WTC11 (cell line): ENCODE measurements at regions not wholly inside any gene's neighbourhood (a gene's known extent, or its start where the extent isn't known, plus 50 kb on each side); places are given as distances from the start of the nearest gene placed in this dataset.

Experiments
- ATAC-seq: fragments of 200-7000 bp; cut with Tn5 transposase; 2 replicates; pipeline ENCODE4 v1.10.0; 2021; ENCODE audit warnings: mild to moderate bottlenecking, moderate library complexity
- CTCF ChIA-PET: fragments of 300-600 bp; sonication (Branson Sonifier 250); formaldehyde crosslinking; loops from one replicate; lab custom pipeline; 2021; ENCODE audit warnings: antibody characterized with exemption; lab: Charles Lee
- POLR2A ChIA-PET: fragments of 350-600 bp; sonication (Branson Sonifier 250); formaldehyde crosslinking; loops from one replicate; lab custom pipeline; 2021; ENCODE audit warnings: antibody characterized with exemption; lab: Charles Lee
- DNase-seq: peaks from one replicate; pipeline ENCODE4 v3.0.0; 2021; ENCODE audit warnings: low spot score
- H3K27ac Mint-ChIP-seq: 2 replicates; pipeline ENCODE4 v1.8.0; 2021; ENCODE audit warnings: mixed read lengths
- H3K27me3 Mint-ChIP-seq: 2 replicates; pipeline ENCODE4 v1.8.0; 2021; ENCODE audit warnings: low read depth, mild to moderate bottlenecking, moderate library complexity, mixed read lengths
- H3K36me3 Mint-ChIP-seq: 2 replicates; pipeline ENCODE4 v1.8.0; 2021; ENCODE audit warnings: mixed read lengths
- H3K4me1 Mint-ChIP-seq: 2 replicates; pipeline ENCODE4 v1.8.0; 2022; ENCODE audit warnings: mixed read lengths
- H3K4me3 Mint-ChIP-seq: 2 replicates; pipeline ENCODE4 v1.8.0; 2021; ENCODE audit warnings: mild to moderate bottlenecking, moderate library complexity, mixed read lengths
- H3K9me3 Mint-ChIP-seq: 2 replicates; pipeline ENCODE4 v1.8.0; 2021; ENCODE audit warnings: mixed read lengths
- CREB1 ChIP-seq: sonication (generic); formaldehyde crosslinking; IDR thresholded peaks from 2 replicates; pipeline ENCODE4 v1.8.0; 2023; ENCODE audit warnings: mild to moderate bottlenecking, missing genetic modification reagents
- CREM ChIP-seq: sonication (generic); formaldehyde crosslinking; IDR thresholded peaks from 2 replicates; pipeline ENCODE4 v1.8.1; 2022; ENCODE audit warnings: mild to moderate bottlenecking, missing genetic modification reagents, moderate library complexity
- ELF4 ChIP-seq: sonication (generic); formaldehyde crosslinking; IDR thresholded peaks from 2 replicates; pipeline ENCODE4 v1.8.1; 2022; ENCODE audit warnings: low read depth, mild to moderate bottlenecking, moderate library complexity, missing genetic modification reagents
- HMGA2 ChIP-seq: fragments of 250-450 bp; sonication (Bioruptor Pico); IDR thresholded peaks from 2 replicates; pipeline ENCODE4 v1.4.0; 2021; ENCODE audit warnings: mild to moderate bottlenecking, moderate library complexity
- OVOL2 ChIP-seq: fragments of 250-450 bp; sonication (Bioruptor Pico); IDR thresholded peaks from 2 replicates; pipeline ENCODE4 v1.9.0; 2021; ENCODE audit warnings: mild to moderate bottlenecking, borderline replicate concordance
- RORB ChIP-seq: fragments of 250-450 bp; sonication (Bioruptor Pico); IDR thresholded peaks from 2 replicates; pipeline ENCODE4 v1.9.0; 2021; ENCODE audit warnings: mild to moderate bottlenecking
- TCF7 ChIP-seq: sonication (generic); formaldehyde crosslinking; IDR thresholded peaks from 2 replicates; pipeline ENCODE4 v1.8.0; 2022; ENCODE audit warnings: mild to moderate bottlenecking, low read depth, missing genetic modification reagents, moderate library complexity
- ZNF396 ChIP-seq: fragments of 250-450 bp; sonication (Bioruptor Pico); IDR thresholded peaks from 2 replicates; pipeline ENCODE4 v1.8.0; 2021; ENCODE audit warnings: mild to moderate bottlenecking, moderate library complexity, borderline replicate concordance
- ZNF416 ChIP-seq: fragments of 250-450 bp; sonication (Bioruptor Pico); IDR thresholded peaks from 2 replicates; pipeline ENCODE4 v1.9.0; 2021; ENCODE audit warnings: mild to moderate bottlenecking, inconsistent platforms
- ZNF423 ChIP-seq: fragments of 250-450 bp; sonication (Bioruptor Pico); IDR thresholded peaks from 2 replicates; pipeline ENCODE4 v2.1.2; 2022; ENCODE audit warnings: mild to moderate bottlenecking, moderate library complexity
- TF ChIP-seq, protein P1 (sequence below): sonication (generic); formaldehyde crosslinking; IDR thresholded peaks from 2 replicates; pipeline ENCODE4 v1.8.0; 2022; ENCODE audit warnings: mild to moderate bottlenecking, missing genetic modification reagents
- TF ChIP-seq, protein P2 (sequence below): sonication (generic); formaldehyde crosslinking; IDR thresholded peaks from 2 replicates; pipeline ENCODE4 v1.8.1; 2022; ENCODE audit warnings: mild to moderate bottlenecking, moderate library complexity, missing genetic modification reagents
- TF ChIP-seq, protein P3 (sequence below): sonication (generic); formaldehyde crosslinking; conservative IDR thresholded peaks from 2 replicates; pipeline ENCODE4 v1.8.1; 2023; ENCODE audit warnings: mild to moderate bottlenecking, low read depth, missing genetic modification reagents, moderate library complexity
- TF ChIP-seq, protein P4 (sequence below): fragments of 250-450 bp; sonication (Bioruptor Pico); IDR thresholded peaks from 2 replicates; pipeline ENCODE4 v1.9.0; 2021; ENCODE audit warnings: mild to moderate bottlenecking
- TF ChIP-seq, protein P5 (sequence below): sonication (generic); formaldehyde crosslinking; IDR thresholded peaks from 2 replicates; pipeline ENCODE4 v1.8.1; 2023; ENCODE audit warnings: mild to moderate bottlenecking, missing genetic modification reagents
- TF ChIP-seq, protein P6 (sequence below): fragments of 250-450 bp; sonication (Bioruptor Pico); conservative IDR thresholded peaks from 2 replicates; pipeline ENCODE4 v1.9.0; 2021; ENCODE audit warnings: mild to moderate bottlenecking

GRCh38 chr17:69914520-69914919, 160.5 kb upstream of the KCNJ16 start:
- no peak overlapping the region for H3K4me3 Mint-ChIP-seq
- peaks cover 12% of the 10 kb centered on the region for H3K4me1 Mint-ChIP-seq
- CTCF ChIA-PET, result no interaction called here
- H3K27me3 Mint-ChIP-seq, result no peaks in the 10 kb centered on the region
- POLR2A ChIA-PET, result interaction anchor here (0.7 kb wide), 1 partner anchor 585 kb away, joined by 3 read pairs; no protein-coding TSS in a partner anchor
- H3K36me3 Mint-ChIP-seq, result no peaks in the 10 kb centered on the region
- H3K27ac Mint-ChIP-seq, result no peak overlapping the region
- ATAC-seq (peak; percentile 60), DNase-seq (no peak)
- TF ChIP-seq, protein P1, sequence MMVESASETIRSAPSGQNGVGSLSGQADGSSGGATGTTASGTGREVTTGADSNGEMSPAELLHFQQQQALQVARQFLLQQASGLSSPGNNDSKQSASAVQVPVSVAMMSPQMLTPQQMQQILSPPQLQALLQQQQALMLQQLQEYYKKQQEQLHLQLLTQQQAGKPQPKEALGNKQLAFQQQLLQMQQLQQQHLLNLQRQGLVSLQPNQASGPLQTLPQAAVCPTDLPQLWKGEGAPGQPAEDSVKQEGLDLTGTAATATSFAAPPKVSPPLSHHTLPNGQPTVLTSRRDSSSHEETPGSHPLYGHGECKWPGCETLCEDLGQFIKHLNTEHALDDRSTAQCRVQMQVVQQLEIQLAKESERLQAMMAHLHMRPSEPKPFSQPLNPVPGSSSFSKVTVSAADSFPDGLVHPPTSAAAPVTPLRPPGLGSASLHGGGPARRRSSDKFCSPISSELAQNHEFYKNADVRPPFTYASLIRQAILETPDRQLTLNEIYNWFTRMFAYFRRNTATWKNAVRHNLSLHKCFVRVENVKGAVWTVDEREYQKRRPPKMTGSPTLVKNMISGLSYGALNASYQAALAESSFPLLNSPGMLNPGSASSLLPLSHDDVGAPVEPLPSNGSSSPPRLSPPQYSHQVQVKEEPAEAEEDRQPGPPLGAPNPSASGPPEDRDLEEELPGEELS (CRISPR knock-in tag), result no peak
- TF ChIP-seq RORB (CRISPR knock-in tag), result no peak
- TF ChIP-seq TCF7 (CRISPR knock-in tag), result no peak
- TF ChIP-seq OVOL2 (CRISPR knock-in tag), result no peak
- no peak for TF ChIP-seq CREB1
- TF ChIP-seq, protein P2, sequence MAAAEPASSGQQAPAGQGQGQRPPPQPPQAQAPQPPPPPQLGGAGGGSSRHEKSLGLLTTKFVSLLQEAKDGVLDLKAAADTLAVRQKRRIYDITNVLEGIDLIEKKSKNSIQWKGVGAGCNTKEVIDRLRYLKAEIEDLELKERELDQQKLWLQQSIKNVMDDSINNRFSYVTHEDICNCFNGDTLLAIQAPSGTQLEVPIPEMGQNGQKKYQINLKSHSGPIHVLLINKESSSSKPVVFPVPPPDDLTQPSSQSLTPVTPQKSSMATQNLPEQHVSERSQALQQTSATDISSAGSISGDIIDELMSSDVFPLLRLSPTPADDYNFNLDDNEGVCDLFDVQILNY (CRISPR knock-in tag), result no peak
- H3K9me3 Mint-ChIP-seq, result peaks cover 19% of the 10 kb centered on the region

DNA sequence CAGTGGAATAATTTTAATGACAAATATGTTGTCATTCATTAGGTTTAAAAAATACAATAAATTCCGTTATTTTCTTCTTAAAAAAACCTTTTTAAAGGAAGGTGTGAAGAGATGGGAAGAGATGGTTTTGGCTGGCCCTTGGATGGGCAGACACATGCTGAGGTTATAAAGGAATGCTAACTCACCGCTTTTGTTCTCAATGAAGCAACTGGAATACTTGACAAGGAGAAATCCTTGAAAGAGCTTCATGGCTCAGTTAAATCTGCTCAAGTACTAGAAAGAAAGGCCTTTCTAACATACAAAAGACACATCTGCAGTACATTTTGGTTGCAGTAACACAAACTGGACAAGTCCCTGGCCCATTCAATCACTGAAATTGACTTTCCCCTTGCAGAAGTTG, 158.3 kb upstream of the KCNJ16 start:
- H3K4me1 Mint-ChIP-seq, result peaks cover 12% of the 10 kb centered on the region
- H3K27ac Mint-ChIP-seq, result no peak overlapping the region
- ATAC-seq, result no peak
- no peak for TF ChIP-seq ZNF396 (CRISPR knock-in tag)
- CTCF ChIA-PET, result interaction anchor here (1.2 kb wide), 1 partner anchor 310 kb away, joined by 5 read pairs; no protein-coding TSS in a partner anchor
- H3K27me3 Mint-ChIP-seq, result no peaks in the 10 kb centered on the region
- H3K36me3 Mint-ChIP-seq, result 0 out of 2 replicates have a peak, but pooled peaks cover 2% of the 10 kb centered on the region
- no peak overlapping the region for H3K4me3 Mint-ChIP-seq
- POLR2A ChIA-PET, result no interaction called here
- peaks cover 22% of the 10 kb centered on the region for H3K9me3 Mint-ChIP-seq
- DNase-seq, result no peak

DNA sequence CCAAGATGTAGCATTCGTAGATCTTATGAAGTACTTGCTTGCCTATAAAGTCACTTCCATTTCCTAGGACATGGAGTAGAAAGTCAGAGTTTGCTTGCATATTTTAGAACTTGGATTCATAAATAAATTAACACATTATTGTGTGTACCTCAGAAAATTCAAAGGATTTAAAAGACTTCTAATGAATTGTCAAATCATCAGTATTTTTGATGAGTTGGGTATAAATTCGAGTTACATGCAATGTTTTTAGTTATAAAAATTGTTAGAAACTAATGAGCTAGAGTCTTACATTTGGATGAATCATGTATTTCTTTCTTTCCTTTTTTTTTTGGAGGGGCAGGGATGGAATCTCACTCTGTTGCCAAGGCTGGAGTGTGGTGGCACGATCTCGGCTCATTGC, 156.9 kb upstream of the KCNJ16 start:
- no peak overlapping the region for H3K4me3 Mint-ChIP-seq
- POLR2A ChIA-PET, result no interaction called here

More for the DNA sequence above, 156.9 kb upstream of the KCNJ16 start:
- TF ChIP-seq, protein P3, sequence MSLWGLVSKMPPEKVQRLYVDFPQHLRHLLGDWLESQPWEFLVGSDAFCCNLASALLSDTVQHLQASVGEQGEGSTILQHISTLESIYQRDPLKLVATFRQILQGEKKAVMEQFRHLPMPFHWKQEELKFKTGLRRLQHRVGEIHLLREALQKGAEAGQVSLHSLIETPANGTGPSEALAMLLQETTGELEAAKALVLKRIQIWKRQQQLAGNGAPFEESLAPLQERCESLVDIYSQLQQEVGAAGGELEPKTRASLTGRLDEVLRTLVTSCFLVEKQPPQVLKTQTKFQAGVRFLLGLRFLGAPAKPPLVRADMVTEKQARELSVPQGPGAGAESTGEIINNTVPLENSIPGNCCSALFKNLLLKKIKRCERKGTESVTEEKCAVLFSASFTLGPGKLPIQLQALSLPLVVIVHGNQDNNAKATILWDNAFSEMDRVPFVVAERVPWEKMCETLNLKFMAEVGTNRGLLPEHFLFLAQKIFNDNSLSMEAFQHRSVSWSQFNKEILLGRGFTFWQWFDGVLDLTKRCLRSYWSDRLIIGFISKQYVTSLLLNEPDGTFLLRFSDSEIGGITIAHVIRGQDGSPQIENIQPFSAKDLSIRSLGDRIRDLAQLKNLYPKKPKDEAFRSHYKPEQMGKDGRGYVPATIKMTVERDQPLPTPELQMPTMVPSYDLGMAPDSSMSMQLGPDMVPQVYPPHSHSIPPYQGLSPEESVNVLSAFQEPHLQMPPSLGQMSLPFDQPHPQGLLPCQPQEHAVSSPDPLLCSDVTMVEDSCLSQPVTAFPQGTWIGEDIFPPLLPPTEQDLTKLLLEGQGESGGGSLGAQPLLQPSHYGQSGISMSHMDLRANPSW (CRISPR knock-in tag), result no peak
- TF ChIP-seq ZNF423 (CRISPR knock-in tag), result no peak
- TF ChIP-seq CREM (CRISPR knock-in tag), result no peak
- no peak for TF ChIP-seq ELF4 (CRISPR knock-in tag)
- no peak for TF ChIP-seq HMGA2 (CRISPR knock-in tag)
- TF ChIP-seq, protein P4, sequence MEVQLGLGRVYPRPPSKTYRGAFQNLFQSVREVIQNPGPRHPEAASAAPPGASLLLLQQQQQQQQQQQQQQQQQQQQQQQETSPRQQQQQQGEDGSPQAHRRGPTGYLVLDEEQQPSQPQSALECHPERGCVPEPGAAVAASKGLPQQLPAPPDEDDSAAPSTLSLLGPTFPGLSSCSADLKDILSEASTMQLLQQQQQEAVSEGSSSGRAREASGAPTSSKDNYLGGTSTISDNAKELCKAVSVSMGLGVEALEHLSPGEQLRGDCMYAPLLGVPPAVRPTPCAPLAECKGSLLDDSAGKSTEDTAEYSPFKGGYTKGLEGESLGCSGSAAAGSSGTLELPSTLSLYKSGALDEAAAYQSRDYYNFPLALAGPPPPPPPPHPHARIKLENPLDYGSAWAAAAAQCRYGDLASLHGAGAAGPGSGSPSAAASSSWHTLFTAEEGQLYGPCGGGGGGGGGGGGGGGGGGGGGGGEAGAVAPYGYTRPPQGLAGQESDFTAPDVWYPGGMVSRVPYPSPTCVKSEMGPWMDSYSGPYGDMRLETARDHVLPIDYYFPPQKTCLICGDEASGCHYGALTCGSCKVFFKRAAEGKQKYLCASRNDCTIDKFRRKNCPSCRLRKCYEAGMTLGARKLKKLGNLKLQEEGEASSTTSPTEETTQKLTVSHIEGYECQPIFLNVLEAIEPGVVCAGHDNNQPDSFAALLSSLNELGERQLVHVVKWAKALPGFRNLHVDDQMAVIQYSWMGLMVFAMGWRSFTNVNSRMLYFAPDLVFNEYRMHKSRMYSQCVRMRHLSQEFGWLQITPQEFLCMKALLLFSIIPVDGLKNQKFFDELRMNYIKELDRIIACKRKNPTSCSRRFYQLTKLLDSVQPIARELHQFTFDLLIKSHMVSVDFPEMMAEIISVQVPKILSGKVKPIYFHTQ (CRISPR knock-in tag), result no peak
- TF ChIP-seq, protein P5, sequence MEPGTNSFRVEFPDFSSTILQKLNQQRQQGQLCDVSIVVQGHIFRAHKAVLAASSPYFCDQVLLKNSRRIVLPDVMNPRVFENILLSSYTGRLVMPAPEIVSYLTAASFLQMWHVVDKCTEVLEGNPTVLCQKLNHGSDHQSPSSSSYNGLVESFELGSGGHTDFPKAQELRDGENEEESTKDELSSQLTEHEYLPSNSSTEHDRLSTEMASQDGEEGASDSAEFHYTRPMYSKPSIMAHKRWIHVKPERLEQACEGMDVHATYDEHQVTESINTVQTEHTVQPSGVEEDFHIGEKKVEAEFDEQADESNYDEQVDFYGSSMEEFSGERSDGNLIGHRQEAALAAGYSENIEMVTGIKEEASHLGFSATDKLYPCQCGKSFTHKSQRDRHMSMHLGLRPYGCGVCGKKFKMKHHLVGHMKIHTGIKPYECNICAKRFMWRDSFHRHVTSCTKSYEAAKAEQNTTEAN (CRISPR knock-in tag), result no peak
- TF ChIP-seq, protein P6, sequence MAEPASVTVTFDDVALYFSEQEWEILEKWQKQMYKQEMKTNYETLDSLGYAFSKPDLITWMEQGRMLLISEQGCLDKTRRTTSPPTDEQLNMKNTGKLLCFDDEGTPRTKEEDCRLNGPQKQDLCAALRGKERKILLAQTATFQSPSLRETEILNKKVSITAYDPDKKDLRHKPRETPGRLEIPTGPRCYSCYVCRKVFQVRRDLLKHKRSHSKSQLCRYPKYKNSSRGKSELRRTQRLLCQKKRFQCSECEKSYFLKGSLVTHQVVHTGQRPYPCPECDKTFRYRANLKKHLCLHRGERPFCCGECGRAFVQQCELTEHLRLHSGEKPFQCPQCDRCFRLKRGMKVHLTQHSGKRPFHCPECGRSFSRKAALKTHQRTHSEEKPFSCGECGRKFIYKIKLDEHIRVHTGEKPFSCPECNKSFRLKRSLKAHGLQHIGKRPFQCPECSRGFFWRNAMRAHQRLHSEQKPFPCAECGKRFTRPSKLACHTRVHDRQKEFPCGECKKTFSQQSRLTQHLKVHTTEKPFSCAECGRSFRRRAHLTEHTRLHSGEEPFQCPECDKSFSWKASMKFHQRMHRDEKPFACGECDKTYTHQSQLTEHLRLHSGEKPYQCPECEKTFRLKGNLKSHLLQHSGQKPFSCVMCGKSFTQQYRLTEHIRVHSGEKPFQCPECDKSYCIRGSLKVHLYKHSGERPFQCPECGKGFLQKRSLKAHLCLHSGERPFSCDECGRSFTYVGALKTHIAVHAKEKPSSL, result no peak
- TF ChIP-seq ZNF416, result no peak
- TF ChIP-seq, all 79 proteins: peak for 0
- no peak for ATAC-seq
- no peak for DNase-seq
- H3K4me1 Mint-ChIP-seq, result peaks cover 12% of the 10 kb centered on the region
- 0 out of 2 replicates have a peak, but pooled peaks cover 2% of the 10 kb centered on the region for H3K36me3 Mint-ChIP-seq
- H3K27me3 Mint-ChIP-seq, result no peaks in the 10 kb centered on the region
- no peak overlapping the region for H3K27ac Mint-ChIP-seq
- CTCF ChIA-PET, result no interaction called here
- peaks cover 22% of the 10 kb centered on the region for H3K9me3 Mint-ChIP-seq
